ENCODE measurements at regions not wholly inside any gene's neighbourhood (a gene's known extent, or its start where the extent isn't known, plus 50 kb on each side); places are given as distances from the start of the nearest gene placed in this dataset.
"Not testable (repeated sequence)": the region's sequence is repeated elsewhere in the genome, so short reads cannot be mapped to it uniquely, and the experiment has no call there.

DNA sequence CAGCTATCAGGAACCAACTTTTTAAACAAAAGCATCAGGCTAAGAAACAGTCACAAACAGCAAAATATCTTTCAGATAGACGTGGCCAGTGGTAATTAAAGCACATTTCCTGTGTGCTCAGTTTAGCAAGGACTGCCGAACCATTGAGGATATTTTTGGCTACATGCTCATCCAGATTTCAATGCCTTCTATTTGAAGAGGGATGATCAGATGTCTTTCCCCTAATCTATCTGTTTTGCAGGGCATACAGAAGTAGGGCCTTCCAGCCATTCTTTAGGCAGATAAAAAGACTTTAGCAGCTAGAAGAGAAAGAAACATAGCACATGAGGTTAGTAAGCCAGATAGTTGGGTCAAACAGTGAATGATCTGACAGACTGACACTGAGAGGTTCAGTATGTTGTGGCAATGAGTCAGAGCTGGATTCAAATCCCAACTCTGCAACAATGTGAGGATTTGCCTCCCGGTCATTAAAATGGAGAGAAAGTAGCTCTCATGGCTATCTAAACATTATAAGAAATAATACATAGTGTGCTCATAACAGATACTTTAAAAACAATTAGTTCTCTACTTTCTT lies 100.0 kb upstream of the PRKG2 start:
- no peak for DNase-seq (ENCODE audit: low spot score)

DNA sequence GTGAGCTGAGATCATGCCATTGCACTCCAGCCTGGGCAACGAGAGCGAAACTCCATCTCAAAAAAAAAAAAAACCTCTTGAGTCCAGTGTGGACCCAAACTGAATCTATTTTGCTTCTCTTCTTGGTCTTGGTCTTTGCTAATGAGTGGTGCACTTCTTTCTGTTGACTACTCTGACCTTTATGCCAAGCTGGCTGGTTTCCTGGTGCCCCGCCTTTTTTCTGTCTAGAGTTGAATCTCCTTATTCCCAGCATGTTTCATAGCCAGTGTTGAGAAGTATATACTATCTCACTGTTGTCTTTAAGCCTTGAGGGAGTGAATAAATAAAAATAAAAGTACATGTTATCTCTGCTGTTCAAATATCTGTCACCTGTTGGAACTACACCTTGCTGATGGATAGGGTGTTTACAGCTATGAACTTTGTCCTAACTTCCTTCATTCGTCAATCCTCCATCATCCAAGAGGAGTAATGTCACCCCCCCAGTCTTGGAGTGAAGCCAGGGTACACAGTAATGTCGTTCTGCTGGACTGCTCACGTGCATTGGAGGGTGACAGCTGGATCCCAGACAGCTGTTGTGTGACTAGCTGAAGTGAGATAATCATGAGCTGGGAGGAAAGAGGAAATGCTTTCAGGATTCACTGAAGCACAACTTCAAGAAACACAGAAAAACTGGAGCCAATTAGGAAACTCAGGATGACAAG lies 99.3 kb upstream of the PRKG2 start:
- no peak for DNase-seq (ENCODE audit: low spot score)

DNA sequence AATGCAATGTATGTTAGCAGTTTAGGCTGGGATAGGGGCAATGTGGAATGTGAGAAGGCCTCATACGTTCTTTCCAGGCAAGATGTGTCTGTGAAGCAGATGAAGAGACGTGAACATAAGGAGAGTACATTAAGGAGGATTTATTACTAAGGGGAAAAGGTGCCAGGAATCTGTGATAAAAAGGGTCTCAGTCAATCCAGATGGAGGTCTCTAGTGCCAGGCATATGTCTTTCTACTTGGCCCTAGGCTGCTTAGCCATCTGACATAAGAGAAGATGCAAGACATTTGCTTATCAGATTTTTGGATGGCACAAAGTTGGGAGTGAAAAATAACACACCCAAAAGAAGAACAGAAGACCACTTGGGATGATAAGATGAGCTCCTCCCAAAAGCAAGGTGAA lies 93.0 kb upstream of the PRKG2 start:
- no peak for DNase-seq (ENCODE audit: low spot score)

DNA sequence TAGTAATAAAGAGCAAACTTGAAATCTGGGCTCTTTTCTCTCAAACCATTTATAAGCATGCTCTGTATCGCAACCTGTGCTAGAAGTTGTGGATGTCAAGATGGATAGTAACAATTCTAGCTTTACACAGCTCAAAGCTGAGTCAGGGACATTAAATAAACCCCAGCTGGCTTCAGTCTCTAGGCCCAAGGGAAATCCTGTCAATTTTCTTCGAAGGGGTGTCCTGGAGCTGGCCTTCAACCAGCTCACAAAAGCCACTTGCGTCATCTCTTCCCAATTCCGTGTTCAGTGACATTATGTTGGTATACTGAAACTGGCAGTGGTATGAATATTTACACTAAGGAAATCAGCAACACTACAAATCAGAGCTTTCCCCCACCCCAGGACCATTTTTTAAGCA lies 89.8 kb upstream of the PRKG2 start:
- DNase-seq (ENCODE audit: low spot score), result no peak

DNA sequence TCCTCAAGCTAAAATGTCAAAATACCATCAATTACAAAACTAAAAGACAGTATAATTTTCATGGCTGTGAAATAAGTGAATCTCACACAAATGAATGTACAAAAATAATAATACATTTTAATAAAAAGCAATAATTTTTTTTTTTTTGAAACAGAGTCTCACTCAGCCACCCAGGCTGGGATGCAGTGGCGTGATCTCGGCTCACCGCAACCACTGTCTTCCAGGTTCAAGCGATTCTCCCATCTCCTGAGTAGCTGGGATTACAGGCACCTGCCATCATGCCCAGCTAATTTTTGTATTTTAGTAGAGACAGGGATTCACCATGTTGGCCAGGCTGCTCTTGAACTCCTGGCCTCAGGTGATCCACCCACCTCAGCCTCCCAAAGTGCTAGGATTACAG lies 85.3 kb upstream of the PRKG2 start:
- not testable (repeated sequence) for DNase-seq (ENCODE audit: low spot score)

DNA sequence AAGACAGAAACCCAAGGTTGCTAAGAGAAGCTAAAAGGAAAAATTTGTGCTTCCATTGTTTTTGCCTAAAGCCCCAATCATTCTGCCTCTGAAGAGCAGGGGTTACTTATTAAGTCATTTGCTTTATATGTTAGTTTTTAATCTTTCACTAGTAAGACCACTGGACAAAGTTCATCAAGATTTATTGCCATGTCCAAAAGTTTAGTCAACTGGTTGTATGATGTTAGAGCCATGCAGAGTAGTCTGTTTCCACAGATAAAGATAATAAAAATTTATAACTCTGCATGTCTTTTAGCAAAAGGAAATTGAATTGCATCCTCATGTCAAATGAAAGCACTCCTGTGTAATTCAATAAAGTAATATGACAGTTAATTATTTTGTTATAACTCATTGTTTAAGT lies 75.8 kb upstream of the PRKG2 start:
- no peak for DNase-seq (ENCODE audit: low spot score)

DNA sequence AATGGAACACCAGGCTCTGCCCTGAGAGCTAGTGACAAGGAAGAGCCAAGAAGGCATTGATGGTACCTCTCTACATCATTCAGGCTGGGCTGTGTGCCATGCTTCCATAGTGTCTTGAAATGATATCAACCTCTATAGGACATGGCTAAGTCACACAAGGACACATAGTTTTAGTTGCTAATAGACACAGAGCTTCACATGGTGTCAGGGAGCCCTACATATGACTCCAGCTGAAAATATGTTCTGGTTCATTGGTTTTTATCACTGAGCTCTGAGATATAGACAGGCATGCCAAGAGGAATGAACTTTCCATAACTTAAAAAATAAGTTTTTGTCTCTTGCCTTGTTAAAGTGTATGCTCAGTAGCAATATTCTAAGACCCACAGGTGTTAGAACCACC lies 72.1 kb upstream of the PRKG2 start:
- no peak for DNase-seq (ENCODE audit: low spot score)

DNA sequence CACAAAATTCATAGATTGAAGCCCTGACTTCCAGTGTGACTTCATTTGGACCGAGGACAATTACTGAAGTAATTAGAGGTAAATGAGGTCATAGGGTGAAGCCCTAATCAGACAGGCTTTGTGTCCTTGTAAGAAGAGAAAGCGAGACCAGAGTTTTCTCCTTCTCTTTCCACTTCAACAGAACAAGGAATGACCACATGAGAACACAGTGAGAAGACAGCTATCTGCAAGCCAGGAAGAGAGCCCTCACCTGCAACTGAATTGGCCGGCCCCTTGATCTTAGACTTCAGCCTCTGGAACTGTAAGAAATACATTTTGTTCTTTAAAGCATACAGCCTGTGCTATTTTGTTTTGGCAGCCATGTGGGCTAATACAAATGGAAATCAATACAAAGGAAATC lies 67.1 kb upstream of the PRKG2 start:
- DNase-seq (ENCODE audit: low spot score), result no peak

DNA sequence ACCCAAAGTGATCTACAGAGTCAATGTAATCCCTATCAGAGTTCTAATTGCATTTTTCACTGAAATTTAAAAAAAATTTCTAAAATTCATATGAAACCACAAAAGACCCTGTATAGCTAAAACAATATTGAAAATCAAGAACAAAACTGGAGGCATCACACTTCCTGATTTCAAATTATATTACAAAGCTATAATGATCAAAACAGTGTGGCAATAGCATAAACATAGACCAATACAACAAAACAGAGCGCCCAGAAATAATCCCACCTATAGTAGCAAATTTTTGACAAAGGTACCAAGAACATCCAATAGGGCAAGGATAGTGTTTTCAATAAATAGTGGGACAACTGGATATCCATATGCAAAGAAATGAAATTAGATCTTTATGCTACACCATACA lies 59.4 kb upstream of the PRKG2 start:
- DNase-seq (ENCODE audit: low spot score), result no peak

DNA sequence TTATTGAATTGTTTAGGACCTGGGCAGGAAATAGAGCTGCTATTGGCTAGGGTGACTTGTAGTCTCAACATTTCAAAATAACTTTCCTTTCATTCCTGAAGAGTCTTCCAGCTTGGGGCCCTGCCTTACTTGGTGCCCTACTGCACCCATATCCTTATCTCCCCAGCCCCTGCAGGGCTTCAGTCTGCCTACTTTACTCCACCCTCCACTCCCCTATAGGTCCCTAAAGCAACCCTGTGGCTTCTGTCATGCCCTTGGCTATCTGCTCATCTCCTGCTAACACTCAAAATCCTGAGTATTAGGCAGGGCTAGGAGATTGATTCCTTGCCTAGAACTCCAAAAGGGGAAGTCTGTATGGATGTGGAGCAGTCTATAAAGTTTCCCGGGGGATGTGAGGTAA lies 57.6 kb upstream of the PRKG2 start:
- no peak for DNase-seq (ENCODE audit: low spot score)

All from activated CD4-positive, alpha-beta T cell treated with anti-CD3 and anti-CD28 coated beads, Interleukin-2, Interleukin-4, amounts not matched to agents 100 ng/mL and 50 ng/mL, durations not matched to agents 16 hours and 8 hours (primary cell).